CD4-positive, alpha-beta T cell (primary cell): ENCODE measurements at regions not wholly inside any gene's neighbourhood (a gene's known extent, or its start where the extent isn't known, plus 50 kb on each side); places are given as distances from the start of the nearest gene placed in this dataset.

Experiments
- ATAC-seq: fragments of 200-7000 bp; cut with Tn5 transposase; one replicate; pipeline ENCODE4 v1.10.0; 2022; ENCODE audit warnings: mild to moderate bottlenecking; ENCODE audit not compliant: poor library complexity
- CTCF ChIA-PET: fragments of 350-600 bp; sonication (Branson Sonifier 250); formaldehyde crosslinking; loops from one replicate; lab custom pipeline; 2021; ENCODE audit warnings: antibody characterized with exemption, inconsistent platforms; lab: Charles Lee
- POLR2A ChIA-PET: fragments of 350-600 bp; sonication (Branson Sonifier 250); formaldehyde crosslinking; loops from one replicate; lab custom pipeline; 2021; ENCODE audit warnings: antibody characterized with exemption, inconsistent platforms; lab: Charles Lee
- DNase-seq, 14 experiments: peaks; one replicate each; pipeline ENCODE4 v3.0.0-alpha.2; 2013 to 2020; ENCODE audit warnings: mixed read lengths in 2 of 14
- H3K27ac ChIP-seq, 2 donors: one replicate each; pipeline versions ENCODE4 v1.5.1 to v1.7.0; 2013; ENCODE audit warnings: low read length in 2 of 2, low read depth in 1 of 2, mild to moderate bottlenecking in 1 of 2
- H3K27me3 ChIP-seq, 2 experiments: 1 replicate in 1 of 2; 2 replicates in 1 of 2; pipeline versions ENCODE4 v1.6.1 to v1.7.0; 2013; ENCODE audit warnings: low read length in 2 of 2, control low read depth in 1 of 2, mild to moderate bottlenecking in 1 of 2, moderate library complexity in 1 of 2; ENCODE audit not compliant: insufficient read depth in 2 of 2, control insufficient read depth in 1 of 2
- H3K36me3 ChIP-seq: one replicate; pipeline ENCODE4 v1.6.1; 2013; ENCODE audit warnings: low read length, control low read depth; ENCODE audit not compliant: insufficient read depth
- H3K4me1 ChIP-seq: one replicate; pipeline ENCODE4 v1.6.1; 2013; ENCODE audit warnings: low read length, control low read depth; ENCODE audit not compliant: insufficient read depth
- H3K4me3 ChIP-seq: one replicate; pipeline ENCODE4 v1.5.1; 2013; ENCODE audit warnings: mild to moderate bottlenecking, low read length, moderate library complexity
- H3K9me3 ChIP-seq, 2 experiments: 1 replicate in 1 of 2; 2 replicates in 1 of 2; pipeline versions ENCODE4 v1.6.1 to v1.7.0; 2013; ENCODE audit warnings: low read length in 2 of 2, mild to moderate bottlenecking in 2 of 2, control low read depth in 1 of 2, moderate library complexity in 1 of 2; ENCODE audit not compliant: control insufficient read depth in 1 of 2, insufficient read depth in 1 of 2
- H3K27ac Mint-ChIP-seq: one replicate; pipeline ENCODE4 v1.8.0; 2020; ENCODE audit warnings: mixed read lengths
- H3K27me3 Mint-ChIP-seq: one replicate; pipeline ENCODE4 v1.8.0; 2021; ENCODE audit warnings: mixed read lengths
- H3K36me3 Mint-ChIP-seq: one replicate; pipeline ENCODE4 v1.8.0; 2021; ENCODE audit warnings: low read depth, mixed read lengths
- H3K4me1 Mint-ChIP-seq: one replicate; pipeline ENCODE4 v1.8.0; 2021; ENCODE audit warnings: low read depth, mixed read lengths
- H3K4me3 Mint-ChIP-seq: one replicate; pipeline ENCODE4 v1.8.0; 2020; ENCODE audit warnings: mild to moderate bottlenecking, mixed read lengths
- H3K9me3 Mint-ChIP-seq: one replicate; pipeline ENCODE4 v1.8.0; 2020; ENCODE audit warnings: mixed read lengths
- intact Hi-C, 2 experiments: fragments of 100-400 bp; cut with DNase I in 1 of 2; cut with micrococcal nuclease in 1 of 2; formaldehyde crosslinking; loops; one replicate each; pipeline versions ENCODE4 v1.15.1 to v1.9.0; 2023 to 2025; cut with DNase I, micrococcal nuclease
- TF ChIP-seq, protein P1 (sequence below): fragments of 200-600 bp; IDR thresholded peaks from one replicate; pipeline ENCODE4 v1.8.0; 2022; ENCODE audit warnings: antibody characterized with exemption, mild to moderate bottlenecking

DNA sequence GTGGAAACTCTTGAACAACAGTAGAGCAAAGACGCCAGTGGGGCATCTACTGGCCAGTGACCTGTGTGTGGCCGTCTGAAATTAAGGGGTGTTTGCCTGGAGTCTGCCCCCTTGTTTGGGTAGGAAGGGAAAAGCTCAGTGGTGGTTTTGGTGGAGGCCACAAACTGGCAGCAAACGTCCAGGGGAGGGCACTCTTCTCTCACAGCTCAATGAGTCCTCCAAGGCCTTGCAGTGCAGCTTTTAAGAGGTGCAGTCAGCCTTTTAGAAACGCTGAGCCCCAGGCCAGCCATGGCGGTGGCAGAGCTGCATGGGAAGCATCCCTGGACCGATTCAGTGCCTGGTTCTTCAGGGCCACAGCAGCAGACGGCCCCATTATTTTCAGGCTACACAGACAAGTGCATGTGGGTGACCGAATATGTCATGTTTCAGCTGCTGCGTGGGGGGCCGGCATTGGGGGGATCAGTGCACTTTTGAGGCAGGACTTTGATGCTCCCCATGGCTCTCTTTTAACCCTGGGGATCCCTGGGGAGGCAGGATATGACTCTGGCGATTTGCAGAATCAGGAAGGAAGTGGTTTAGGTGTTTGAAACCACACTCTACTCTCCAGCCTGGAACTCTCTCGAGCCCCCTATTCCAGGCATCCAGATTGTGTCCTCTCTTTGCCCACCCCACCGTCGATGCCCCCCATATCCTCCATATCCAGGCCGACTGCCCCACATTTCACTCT is 414.0 kb downstream of the PRDM2 start:
- Histone ChIP-seq H3K27ac (no peak overlapping the region), H3K36me3 (no peaks in the 10 kb centered on the region), H3K27me3 (peaks cover 0 to under 1% of the 10 kb centered on the region in 2 experiments), H3K9me3 (peaks cover 0 to 9% of the 10 kb centered on the region in 2 experiments), H3K4me3 (no peak overlapping the region), H3K4me1 (no peaks in the 10 kb centered on the region)
- H3K4me1 Mint-ChIP-seq, result no peaks in the 10 kb centered on the region
- peak in 2 of 14 experiments; percentile 3 to 10 for DNase-seq
- no peak overlapping the region for H3K27ac Mint-ChIP-seq
- no peaks in the 10 kb centered on the region for H3K9me3 Mint-ChIP-seq
- no peaks in the 10 kb centered on the region for H3K36me3 Mint-ChIP-seq
- ATAC-seq, result no peak
- no peak overlapping the region for H3K4me3 Mint-ChIP-seq
- ChIA-PET CTCF (no interaction called here), POLR2A (no interaction called here)
- intact Hi-C loops, result no loop called here
- TF ChIP-seq, protein P1, sequence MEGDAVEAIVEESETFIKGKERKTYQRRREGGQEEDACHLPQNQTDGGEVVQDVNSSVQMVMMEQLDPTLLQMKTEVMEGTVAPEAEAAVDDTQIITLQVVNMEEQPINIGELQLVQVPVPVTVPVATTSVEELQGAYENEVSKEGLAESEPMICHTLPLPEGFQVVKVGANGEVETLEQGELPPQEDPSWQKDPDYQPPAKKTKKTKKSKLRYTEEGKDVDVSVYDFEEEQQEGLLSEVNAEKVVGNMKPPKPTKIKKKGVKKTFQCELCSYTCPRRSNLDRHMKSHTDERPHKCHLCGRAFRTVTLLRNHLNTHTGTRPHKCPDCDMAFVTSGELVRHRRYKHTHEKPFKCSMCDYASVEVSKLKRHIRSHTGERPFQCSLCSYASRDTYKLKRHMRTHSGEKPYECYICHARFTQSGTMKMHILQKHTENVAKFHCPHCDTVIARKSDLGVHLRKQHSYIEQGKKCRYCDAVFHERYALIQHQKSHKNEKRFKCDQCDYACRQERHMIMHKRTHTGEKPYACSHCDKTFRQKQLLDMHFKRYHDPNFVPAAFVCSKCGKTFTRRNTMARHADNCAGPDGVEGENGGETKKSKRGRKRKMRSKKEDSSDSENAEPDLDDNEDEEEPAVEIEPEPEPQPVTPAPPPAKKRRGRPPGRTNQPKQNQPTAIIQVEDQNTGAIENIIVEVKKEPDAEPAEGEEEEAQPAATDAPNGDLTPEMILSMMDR, result no peak
- H3K27me3 Mint-ChIP-seq, result peaks cover 19% of the 10 kb centered on the region

GRCh38 chr1:14115976-14116375 is 416.0 kb downstream of the PRDM2 start:
- POLR2A ChIA-PET, result no interaction called here
- Histone ChIP-seq H3K27me3 (peaks cover 0 to 5% of the 10 kb centered on the region in 2 experiments), H3K4me3 (no peak overlapping the region), H3K9me3 (peaks cover 0 to 9% of the 10 kb centered on the region in 2 experiments), H3K36me3 (no peaks in the 10 kb centered on the region), H3K4me1 (no peaks in the 10 kb centered on the region), H3K27ac (no peak overlapping the region)
- intact Hi-C loops, result no loop called here
- Mint-ChIP-seq H3K4me1 (no peaks in the 10 kb centered on the region), H3K36me3 (no peaks in the 10 kb centered on the region), H3K27ac (no peak overlapping the region), H3K9me3 (peaks cover 2% of the 10 kb centered on the region), H3K4me3 (no peak overlapping the region), H3K27me3 (peaks cover 30% of the 10 kb centered on the region)
- CTCF ChIA-PET, result no interaction called here
- no peak for DNase-seq
- no peak for ATAC-seq
- TF ChIP-seq, protein P1, result no peak

- Mint-ChIP-seq H3K9me3 (peaks cover 2% of the 10 kb centered on the region), H3K36me3 (no peaks in the 10 kb centered on the region), H3K27me3 (peaks cover 32% of the 10 kb centered on the region), H3K4me3 (no peak overlapping the region), H3K4me1 (no peaks in the 10 kb centered on the region), H3K27ac (no peak overlapping the region)
- Histone ChIP-seq H3K4me3 (no peak overlapping the region), H3K27ac (no peak overlapping the region), H3K27me3 (peaks cover 0 to 5% of the 10 kb centered on the region in 2 experiments), H3K36me3 (no peaks in the 10 kb centered on the region), H3K4me1 (no peaks in the 10 kb centered on the region), H3K9me3 (peaks cover 0 to 9% of the 10 kb centered on the region in 2 experiments)
- ChIA-PET CTCF (no interaction called here), POLR2A (no interaction called here)
- no peak for DNase-seq
- no peak for ATAC-seq
- TF ChIP-seq, protein P1, result no peak
- intact Hi-C loops, result no loop called here
Observed at GRCh38 chr1:14117700-14118099, 417.7 kb downstream of the PRDM2 start.
